OCI-LY7 (cell line): ENCODE measurements at regions not wholly inside any gene's neighbourhood (a gene's known extent, or its start where the extent isn't known, plus 50 kb on each side); places are given as distances from the start of the nearest gene placed in this dataset.

Source experiments
- CTCF ChIP-seq: fragments of 200-600 bp; sonication (generic); conservative IDR thresholded peaks from 2 replicates; pipeline ENCODE4 v1.5.1; 2014; ENCODE audit warnings: mild to moderate bottlenecking, antibody characterized with exemption, low read length, moderate library complexity, mixed read lengths
- EZH2phosphoT487 ChIP-seq: fragments of 200-600 bp; sonication (generic); IDR thresholded peaks from 2 replicates; pipeline ENCODE4 v1.6.1; 2018; ENCODE audit warnings: low read depth, borderline replicate concordance, mild to moderate bottlenecking, mixed run types, antibody characterized with exemption, low read length, moderate library complexity, mixed read lengths

GRCh38 chr6:165917576-165917975, 250.1 kb downstream of the TBXT start:
- no peak for TF ChIP-seq CTCF
- TF ChIP-seq EZH2phosphoT487, result no peak
